HG02943 (cell line): ENCODE measurements at regions not wholly inside any gene's neighbourhood (a gene's known extent, or its start where the extent isn't known, plus 50 kb on each side); places are given as distances from the start of the nearest gene placed in this dataset.

Experiments used
- ATAC-seq: cut with Tn5 transposase; IDR thresholded peaks from one replicate; pipeline ENCODE4 v1.9.1; 2021; ENCODE audit warnings: mild to moderate bottlenecking, low read depth, moderate library complexity; ENCODE audit not compliant: unreplicated experiment

DNA sequence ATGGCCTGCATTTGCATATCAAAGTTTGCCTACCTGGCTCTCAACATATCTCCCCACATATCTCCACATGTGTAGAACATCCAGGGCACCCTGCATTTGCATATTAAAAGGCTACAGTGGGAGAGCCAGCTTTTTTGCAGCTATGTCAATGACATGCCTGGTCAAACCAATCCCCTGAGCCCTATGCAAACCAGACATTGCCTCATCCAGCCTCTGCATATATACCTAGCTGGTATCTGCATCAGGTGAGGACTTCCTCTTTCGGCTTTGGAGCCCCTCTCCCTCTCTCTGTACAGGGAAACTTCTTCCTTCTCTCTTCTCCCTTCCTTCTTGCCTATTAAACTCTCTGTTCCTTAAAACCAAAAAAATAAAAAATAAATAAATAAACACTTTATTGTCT is 142.7 kb upstream of the STEAP4 start:
- no peak for ATAC-seq

DNA sequence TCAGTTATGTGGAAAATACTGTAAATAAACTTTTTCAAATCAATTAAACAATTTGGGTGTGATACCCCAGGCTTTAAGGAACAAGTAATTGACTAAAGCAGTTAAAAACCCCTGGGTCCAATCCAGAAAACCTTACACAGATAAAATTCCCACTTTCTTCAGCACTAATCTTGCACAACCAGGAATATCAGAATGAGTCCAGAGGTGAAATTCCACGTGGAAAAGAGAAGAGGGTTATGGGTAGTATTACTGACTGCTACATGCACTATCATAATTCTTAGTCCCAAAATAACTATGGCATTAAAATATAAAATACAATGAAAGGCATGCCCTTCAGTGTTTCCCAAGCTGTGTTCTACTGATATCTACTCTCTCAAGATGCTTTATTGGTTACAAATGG is 135.7 kb upstream of the STEAP4 start:
- no peak for ATAC-seq

DNA sequence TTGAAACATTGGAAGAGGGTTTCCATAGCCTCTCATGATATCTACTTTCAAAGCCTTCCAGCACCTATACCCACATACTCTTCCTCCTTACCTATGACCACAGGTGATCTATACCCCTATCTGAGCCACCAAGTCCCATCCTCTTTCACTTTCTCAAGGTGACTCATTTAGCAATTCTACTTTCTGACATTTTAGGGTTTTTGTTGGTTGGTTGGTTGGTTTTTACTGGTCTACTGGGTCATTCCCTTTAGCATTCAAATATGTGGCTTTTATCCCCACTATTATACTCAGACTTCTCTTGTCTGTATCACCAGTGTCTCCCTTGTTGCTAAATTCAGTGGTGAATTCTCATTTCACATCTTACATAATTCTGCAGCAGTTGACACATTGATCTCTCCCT is 130.4 kb upstream of the STEAP4 start:
- no peak for ATAC-seq

DNA sequence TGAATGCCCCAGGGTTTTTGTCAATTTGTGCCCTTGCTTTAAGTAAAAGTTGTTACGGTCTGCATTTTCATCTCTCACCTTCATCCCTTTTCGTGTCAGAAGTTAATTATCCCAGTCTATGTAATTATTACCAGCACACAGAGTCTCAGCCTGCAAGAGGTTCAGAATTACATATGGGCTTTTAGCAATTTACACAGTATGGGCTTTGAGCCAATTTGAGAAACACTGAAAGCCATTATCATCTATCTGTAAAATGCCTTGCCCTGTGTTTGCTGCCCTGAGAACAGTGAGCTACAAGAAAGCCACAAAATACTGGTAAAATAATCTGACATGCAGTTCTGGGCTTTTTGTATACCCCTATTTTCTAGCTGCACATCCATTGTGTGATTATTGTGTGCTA is 125.6 kb upstream of the STEAP4 start:
- no peak for ATAC-seq

DNA sequence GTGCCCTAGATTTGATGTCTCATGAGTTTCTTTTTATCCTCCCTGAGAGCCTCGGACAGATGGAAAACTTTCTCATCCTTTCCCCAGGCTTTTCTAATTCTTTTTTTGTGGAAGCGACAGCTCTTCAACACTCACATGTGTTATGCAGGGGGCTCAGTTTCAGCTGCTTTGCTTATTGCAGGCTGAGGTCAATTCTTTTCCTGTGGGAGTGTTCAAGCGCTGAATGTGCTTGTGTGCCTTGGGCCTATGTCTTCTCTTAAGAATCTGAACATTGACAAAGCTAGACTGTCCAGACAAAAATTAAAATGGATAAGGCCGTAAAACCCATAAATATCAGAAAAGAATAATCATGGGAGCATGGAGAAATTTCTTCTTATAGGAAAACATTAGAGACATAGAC is 125.2 kb upstream of the STEAP4 start:
- ATAC-seq: no peak

DNA sequence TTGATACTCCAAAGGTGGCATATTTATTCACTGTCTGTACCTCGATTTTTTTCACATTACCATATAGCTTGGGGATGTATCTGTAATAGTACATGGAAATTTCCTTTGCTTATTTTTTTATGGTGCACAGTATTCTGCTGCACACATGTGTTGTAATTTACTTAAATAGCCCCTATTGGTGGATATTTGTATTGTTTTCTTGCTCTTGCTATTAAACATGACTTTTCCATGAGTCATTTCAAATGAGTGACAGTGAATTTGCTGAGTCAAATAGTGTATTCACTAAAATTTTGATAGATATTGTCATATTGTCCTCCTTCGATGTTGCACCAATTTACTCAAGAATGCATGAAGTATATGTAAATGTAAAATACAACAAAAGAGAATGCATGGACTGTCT is 122.7 kb upstream of the STEAP4 start:
- no peak for ATAC-seq

DNA sequence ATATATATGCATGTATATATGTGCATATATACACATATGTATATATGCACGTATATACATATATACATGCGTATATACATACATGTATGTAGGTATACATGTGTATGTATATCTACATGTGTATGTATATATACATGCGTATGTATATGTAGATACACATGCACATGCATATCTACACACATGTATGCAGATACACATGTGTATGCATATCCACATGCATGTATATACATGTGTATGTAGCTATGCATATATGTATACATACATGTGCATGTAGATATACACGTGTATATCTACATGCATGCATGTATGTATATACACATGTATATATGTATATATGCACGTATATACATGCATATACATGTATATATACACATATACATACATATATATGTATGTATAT is 95.8 kb upstream of the STEAP4 start:
- no peak for ATAC-seq

DNA sequence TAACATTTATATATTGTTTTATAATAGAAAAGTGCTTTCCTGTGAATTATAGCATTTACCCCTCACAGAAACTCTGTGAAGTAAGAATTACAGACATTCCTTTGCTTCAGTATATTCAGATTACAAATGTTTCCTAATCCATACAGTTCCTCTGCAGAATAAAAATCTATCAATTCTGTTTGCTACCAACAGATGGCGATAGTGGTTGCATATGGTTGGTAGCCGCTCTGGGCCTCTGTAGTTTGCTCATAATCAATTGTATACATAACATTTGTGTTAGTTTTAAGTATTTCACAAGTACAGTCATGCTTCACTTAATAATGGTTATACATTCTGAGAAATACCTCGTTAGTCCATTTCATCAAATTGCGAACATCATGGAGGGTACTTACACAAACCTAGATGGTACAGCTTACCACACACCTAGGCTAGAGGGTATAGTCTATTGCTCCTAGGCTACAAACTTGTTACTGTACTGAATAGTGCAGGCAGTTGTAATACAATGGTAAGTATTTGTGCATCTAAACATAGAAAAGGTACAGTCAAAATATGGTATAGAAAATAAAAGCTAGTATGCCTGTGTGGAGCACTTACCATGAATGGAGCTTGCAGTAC is 94.4 kb upstream of the STEAP4 start:
- ATAC-seq: peak; percentile 54

DNA sequence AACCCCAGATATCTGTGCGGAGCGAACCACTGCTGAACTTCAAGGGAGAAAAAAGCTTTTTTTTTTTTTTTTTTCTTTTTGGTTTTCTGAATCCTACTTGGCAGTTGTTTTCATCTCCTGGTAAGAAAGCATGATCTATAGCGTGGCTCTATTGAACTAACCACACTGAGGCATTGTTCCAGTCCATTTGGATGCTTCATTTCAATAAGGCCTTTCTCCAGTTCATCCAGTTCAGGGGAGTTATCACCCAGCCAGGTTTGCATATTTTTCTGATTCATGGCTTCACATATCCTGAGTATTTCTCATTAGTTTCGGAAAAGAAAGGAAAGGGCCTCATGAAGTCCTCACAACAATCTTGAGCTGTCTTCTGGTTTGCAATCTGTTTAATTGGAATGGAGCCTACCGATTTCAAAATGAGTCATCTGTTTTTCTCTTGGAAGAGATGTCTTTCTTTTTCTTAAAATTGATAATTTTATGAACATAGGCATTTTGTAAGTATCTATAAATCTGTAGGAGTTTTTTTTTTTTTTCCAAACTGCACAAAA is 93.1 kb upstream of the STEAP4 start:
- ATAC-seq: no peak

DNA sequence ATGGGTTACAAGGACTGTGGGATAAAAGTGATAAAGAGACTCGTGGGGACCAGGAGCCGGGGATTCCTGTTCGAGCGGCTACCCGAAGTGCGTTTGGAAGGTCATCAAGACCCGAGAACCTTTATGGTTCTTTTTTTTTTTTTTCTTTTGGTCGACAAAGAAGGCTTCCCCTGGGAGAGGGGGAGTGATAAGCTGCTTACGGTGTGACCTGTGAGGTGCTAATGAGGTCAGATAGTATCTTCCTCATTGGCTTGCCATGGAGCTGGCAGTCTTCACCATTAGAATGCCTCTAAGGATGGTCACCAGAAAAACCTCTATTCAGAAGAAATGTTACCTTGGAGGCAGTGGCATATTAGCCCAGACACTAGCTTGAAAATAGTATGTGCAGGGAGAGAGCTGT is 92.3 kb upstream of the STEAP4 start:
- no peak for ATAC-seq

DNA sequence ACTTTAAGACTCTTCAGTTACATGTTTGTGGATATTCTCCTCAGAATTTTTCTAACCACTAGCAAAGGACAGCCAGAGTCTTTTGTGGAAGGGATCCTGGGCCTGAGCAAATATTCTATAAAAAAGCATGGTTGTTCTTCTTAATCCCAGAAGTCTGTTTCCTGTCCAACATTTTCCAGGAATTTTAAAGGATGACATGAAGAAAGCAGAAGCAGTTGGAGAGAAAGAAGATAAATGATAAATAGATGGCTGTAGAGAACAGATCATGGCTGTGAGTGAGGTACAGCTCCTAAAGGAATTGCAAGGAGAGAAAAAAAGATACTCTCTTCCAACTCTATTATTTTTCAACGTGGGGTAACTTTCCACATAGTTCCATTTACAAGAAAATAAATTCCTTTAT is 91.8 kb upstream of the STEAP4 start:
- no peak for ATAC-seq

DNA sequence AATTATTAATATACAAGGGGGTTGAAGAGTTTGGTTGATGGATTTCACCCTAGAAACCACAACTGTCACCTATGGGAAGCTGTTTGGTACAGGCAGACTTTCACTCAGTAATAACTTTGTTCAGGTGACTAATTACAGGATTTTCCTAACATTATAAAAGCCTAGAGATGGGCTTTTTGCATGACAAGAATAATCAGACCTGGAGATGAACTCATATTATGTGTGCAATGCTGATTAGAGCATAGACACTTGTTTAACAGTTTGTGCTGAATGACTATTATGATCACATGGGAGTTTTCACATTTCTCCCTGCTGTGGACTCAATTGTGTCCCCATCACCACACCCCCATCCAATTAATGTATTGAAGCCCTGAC is 90.2 kb upstream of the STEAP4 start:
- peak; percentile 30 for ATAC-seq

DNA sequence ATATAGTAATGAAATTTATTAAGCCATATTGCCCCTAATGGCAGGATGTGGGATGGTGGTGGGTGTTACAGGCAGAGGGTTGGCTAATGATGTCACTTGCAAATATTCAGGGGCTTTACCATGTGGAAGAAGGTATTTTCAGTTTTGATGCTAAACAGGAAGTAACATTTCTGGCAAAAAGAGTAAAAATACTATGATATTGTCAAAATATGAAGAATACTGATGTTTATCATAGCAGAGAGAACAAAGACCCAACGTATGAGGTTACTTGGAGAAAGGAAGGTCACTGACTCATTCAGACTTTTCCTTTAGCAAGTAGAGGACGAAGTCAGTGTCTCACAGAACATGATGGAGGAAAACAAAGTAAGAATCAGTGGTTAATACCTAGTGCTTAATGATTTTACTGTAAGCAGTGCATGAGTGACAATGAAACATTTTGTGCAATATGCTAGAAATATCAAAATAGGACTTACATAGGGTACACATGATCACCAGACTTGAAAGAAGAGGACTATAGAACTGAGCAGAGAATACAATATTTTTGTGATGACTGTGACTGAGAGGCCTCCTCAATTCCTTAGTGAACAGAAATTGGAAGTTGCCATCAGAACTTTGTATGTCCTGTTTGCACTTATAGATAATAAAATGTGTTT is 89.7 kb upstream of the STEAP4 start:
- peak; percentile 81 for ATAC-seq

DNA sequence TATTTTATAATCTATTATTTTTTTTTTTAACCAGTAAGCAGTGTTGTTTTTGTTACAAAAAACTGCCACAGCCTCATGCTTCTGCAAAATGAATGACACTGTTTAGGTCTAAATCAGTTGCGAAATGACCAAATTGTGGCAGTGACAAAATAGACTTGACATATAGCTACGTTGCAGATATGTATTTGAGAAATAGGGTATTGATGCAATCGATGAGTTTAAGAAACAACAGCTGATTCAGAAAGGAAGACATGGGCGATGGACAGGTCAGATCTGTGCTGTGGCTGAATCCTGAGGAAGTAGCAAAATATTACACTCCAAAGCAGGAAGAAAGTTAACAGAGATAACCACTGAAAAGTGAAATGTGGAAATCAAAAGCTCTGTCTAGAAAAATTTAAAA is 89.0 kb upstream of the STEAP4 start:
- ATAC-seq: no peak

DNA sequence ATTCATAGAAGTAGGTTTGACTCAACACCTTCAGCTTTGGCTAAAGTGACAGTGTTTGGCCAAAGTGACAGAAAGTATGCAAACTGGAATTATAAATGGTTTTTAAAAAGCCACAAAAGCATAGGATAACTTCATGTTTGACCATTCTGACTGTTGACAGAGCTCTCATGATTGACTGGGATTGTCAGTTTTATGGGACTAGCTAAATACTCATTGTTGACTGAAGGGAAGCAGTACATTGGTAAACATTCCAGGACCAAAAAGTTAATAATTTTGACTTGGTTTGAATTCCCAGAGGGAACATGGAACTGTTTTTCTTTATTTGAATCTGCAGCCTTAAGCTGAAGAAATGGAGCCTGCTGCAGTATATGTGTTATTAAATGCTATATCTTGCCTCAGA is 84.6 kb upstream of the STEAP4 start:
- no peak for ATAC-seq

DNA sequence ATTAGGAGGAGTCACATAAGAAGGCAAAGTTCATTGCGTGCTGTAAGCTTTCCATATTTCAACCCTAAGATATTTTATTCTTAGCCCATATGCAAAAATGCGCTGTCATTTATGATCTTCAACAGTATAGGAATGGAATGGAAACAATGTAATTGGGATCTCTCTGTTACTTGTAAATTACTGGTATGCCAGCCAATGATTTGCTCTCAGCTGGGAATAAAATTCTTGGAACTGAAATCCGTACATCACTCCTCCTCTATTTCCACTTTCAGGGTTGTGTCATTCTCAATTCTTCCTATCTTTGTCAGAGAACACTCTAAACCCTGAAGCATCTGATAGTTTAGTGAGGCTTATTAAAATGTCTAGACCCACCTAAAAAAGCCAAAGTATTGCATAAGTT is 80.7 kb upstream of the STEAP4 start:
- ATAC-seq: no peak

DNA sequence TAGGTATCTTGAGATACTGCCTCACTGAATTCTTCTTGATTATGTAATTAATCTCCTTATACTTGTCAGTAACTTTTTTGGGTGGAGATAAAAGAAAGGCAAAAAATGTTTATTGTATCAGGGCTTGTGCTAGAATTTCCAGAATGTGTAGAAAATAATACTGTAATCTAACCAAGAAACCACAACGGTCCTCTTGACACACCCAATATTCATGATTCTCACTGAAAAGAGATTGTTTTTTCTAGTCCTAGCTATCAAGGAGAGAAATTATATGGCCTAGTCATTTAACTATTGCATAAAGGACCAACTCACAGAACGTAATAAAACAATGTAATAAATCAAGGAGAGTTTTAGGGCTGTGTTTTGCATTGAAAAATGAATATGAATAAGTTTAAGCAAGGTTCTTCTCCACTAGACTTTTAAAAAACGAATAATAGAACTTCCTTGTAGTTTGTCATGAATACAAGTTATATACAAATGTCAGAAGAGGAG is 80.0 kb upstream of the STEAP4 start:
- ATAC-seq: no peak

DNA sequence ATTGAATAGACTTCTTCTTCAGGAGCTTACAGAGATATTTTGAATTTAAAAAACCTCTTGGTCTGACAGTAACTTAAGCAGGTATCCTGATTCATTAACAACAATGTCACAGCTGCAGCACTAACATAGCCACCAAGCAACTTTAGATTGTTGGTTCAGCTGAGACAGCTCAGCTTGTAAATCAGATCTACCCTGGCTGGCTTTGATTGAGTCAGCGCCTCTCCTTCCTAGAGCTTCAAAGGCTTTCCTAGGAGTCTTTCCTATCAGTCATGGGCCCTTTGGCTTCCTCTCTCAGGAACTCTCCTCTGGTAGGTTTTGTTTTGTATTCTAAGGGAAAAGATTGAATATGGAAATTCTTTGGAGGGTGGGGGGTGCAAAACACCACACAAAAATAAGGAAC is 70.7 kb upstream of the STEAP4 start:
- no peak for ATAC-seq

DNA sequence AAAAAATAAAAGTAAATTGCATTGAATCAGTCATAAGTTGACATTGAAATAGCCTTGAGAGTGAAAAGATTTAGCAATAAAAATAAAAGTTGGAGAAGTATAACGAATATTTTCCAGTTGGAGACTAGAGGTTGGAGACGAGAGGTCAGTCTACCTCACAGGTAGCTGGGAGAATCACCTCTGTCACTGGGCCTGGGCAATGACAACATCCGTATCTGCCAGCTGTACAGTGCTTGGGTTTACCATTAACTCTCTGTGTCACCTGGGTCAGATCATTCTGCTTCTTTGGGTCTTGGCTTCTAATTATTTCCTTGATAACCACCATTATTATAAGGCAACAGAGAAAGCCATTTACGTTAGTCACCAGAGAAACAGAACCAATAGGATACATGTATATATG is 62.0 kb upstream of the STEAP4 start:
- ATAC-seq: no peak

DNA sequence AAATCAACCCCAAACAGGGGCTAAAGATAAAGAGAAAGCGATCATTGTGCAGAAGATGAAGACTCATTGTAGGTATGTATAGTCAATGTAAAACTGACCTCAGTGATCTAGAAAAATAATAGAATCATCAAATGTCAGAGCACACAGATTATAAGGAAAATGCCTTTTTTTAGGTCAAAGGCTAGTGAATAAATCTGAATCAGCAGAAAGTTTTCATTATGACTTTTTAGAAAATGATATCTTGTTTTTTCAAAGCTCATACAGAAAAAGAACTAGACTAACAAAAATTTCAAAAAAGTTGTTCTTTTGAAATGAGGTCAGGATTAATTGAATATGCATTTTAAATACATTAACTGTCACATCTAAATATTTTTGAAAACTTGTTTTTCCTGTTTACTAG is 60.2 kb upstream of the STEAP4 start:
- ATAC-seq: no peak

DNA sequence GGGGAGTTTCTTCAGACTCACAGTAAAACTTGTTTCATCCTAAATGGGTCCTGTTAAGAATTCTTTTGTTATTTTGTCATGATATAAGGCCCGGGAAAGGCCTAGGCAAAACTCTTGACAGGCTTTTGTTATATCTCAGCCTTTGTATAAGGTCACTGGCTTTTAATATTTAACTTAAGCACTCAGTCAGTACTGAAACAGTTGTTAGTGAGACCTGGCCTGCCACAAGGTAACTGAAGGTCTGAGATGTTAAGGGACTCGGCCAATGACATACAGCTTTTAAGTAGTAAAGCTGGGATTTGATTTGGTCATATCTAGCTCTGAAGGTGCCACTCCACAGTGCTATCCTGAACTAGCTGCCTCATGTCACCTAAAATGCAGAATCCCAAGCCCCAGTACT is 57.2 kb upstream of the STEAP4 start:
- ATAC-seq: no peak

DNA sequence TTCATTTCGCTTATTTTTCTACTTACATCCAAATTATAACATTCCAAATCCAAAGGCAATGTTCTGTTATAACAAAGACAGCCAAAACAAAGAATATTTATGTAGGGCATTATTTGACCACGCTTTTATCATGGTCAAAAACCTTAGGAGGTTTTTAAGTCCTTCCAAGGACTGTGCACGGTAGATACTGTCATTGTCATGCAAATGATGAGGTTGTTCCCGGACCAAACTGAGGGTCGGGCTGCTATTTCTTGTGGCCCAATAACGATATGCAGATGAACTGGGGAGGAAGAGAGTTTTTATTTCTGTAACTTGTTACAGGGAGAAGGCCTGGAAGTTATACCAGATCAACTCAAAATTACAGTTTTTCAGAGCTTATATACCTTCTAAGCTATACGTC is 56.6 kb upstream of the STEAP4 start:
- ATAC-seq: no peak
